Type B pancreatic cell (in vitro differentiated cells): ENCODE measurements at regions not wholly inside any gene's neighbourhood (a gene's known extent, or its start where the extent isn't known, plus 50 kb on each side); places are given as distances from the start of the nearest gene placed in this dataset.

Source experiments
- DNase-seq: peaks from one replicate; pipeline ENCODE4 v3.0.0; 2021; ENCODE audit warnings: mixed read lengths; ENCODE audit not compliant: unreplicated experiment; ENCODE audit errors: extremely low spot score
- H3K27ac Mint-ChIP-seq: 2 replicates; pipeline ENCODE4 v1.8.0; 2021; ENCODE audit warnings: mild to moderate bottlenecking, mixed read lengths
- H3K27me3 Mint-ChIP-seq: 2 replicates; pipeline ENCODE4 v1.8.0; 2021; ENCODE audit warnings: mixed read lengths
- H3K36me3 Mint-ChIP-seq: 2 replicates; pipeline ENCODE4 v1.8.0; 2021; ENCODE audit warnings: mixed read lengths
- H3K4me1 Mint-ChIP-seq: one replicate; pipeline ENCODE4 v1.8.0; 2021; ENCODE audit warnings: mixed read lengths; ENCODE audit not compliant: unreplicated experiment
- H3K4me3 Mint-ChIP-seq: 2 replicates; pipeline ENCODE4 v1.8.0; 2021; ENCODE audit warnings: mild to moderate bottlenecking, mixed read lengths
- H3K9me3 Mint-ChIP-seq: 2 replicates; pipeline ENCODE4 v1.8.0; 2021; ENCODE audit warnings: mixed read lengths
- TF ChIP-seq, protein P1 (sequence below): fragments of 200-600 bp; sonication (generic); conservative IDR thresholded peaks from 2 replicates; pipeline ENCODE4 v1.5.0; 2021; ENCODE audit warnings: antibody characterized with exemption, mild to moderate bottlenecking

DNA sequence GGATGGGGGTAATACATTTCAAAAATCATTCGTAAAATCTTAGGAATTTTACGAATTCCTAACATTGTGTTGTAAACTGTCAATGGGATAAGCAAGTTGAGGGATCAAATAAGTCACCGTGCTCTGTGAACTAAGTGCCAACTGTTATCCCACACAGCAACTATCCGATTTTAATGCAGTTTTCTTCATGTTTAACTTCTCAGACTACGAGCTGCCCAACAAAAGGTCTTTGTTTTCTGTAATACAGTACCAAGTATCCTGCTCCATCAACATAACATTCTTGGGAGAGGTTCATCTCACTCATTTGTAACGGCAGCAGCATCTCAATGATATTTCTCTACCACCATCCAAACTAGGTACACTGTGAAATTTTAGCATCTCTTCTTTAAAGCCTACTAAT, 654.1 kb upstream of the LMCD1 start:
- H3K9me3 Mint-ChIP-seq = no peaks in the 10 kb centered on the region
- H3K27me3 Mint-ChIP-seq = peaks cover 7% of the 10 kb centered on the region
- no peak for DNase-seq
- H3K4me3 Mint-ChIP-seq = no peak overlapping the region
- H3K27ac Mint-ChIP-seq = no peak overlapping the region
- peaks cover 6% of the 10 kb centered on the region for H3K4me1 Mint-ChIP-seq
- TF ChIP-seq, protein P1, sequence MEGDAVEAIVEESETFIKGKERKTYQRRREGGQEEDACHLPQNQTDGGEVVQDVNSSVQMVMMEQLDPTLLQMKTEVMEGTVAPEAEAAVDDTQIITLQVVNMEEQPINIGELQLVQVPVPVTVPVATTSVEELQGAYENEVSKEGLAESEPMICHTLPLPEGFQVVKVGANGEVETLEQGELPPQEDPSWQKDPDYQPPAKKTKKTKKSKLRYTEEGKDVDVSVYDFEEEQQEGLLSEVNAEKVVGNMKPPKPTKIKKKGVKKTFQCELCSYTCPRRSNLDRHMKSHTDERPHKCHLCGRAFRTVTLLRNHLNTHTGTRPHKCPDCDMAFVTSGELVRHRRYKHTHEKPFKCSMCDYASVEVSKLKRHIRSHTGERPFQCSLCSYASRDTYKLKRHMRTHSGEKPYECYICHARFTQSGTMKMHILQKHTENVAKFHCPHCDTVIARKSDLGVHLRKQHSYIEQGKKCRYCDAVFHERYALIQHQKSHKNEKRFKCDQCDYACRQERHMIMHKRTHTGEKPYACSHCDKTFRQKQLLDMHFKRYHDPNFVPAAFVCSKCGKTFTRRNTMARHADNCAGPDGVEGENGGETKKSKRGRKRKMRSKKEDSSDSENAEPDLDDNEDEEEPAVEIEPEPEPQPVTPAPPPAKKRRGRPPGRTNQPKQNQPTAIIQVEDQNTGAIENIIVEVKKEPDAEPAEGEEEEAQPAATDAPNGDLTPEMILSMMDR = no peak
- H3K36me3 Mint-ChIP-seq = no peaks in the 10 kb centered on the region

DNA sequence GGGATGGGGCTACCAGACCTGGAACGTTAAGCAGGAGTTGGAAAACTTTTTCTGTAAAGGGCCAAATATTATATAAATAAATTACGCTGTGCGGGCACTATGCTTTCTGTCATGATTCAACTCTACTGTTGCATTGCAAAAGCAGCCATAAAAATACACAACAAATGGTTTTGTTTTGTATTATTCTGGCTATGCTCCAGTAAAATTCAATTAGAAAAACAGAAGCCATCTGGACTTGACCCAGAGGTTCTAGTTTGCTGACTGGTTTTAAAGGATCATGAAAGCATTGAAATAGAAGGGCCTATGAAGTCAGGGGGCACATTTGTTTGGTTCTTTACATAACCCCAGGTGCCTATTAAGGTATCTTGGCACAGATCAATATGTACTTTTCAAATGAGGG, 647.4 kb upstream of the LMCD1 start:
- Mint-ChIP-seq H3K4me3 (no peak overlapping the region), H3K4me1 (no peaks in the 10 kb centered on the region), H3K36me3 (no peaks in the 10 kb centered on the region), H3K9me3 (no peaks in the 10 kb centered on the region), H3K27me3 (peaks cover under 1% of the 10 kb centered on the region), H3K27ac (no peak overlapping the region)
- DNase-seq = no peak
- TF ChIP-seq, protein P1 = no peak

DNA sequence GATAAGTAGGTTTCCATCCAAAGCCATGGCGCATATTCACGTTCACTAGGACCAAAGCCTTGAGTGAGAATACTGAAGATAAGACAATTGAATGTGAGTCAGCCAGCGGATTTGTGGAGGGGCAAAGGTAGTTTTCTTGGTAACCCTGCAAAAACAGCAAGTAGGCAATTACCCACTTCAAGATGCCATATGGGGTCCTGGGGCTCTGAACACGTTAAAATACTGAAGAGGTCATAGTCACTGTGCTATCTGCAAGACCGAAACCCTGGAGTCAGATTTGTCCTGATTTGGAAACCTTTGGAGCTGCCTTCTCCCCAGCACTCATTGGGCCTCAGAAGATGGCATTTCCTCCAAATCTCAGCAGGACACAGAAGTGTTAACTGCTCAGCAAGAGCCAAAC, 646.9 kb upstream of the LMCD1 start:
- TF ChIP-seq, protein P1 = no peak
- H3K36me3 Mint-ChIP-seq = no peaks in the 10 kb centered on the region
- DNase-seq = no peak
- no peak overlapping the region for H3K27ac Mint-ChIP-seq
- no peaks in the 10 kb centered on the region for H3K4me1 Mint-ChIP-seq
- no peaks in the 10 kb centered on the region for H3K9me3 Mint-ChIP-seq
- no peaks in the 10 kb centered on the region for H3K27me3 Mint-ChIP-seq
- H3K4me3 Mint-ChIP-seq = no peak overlapping the region

DNA sequence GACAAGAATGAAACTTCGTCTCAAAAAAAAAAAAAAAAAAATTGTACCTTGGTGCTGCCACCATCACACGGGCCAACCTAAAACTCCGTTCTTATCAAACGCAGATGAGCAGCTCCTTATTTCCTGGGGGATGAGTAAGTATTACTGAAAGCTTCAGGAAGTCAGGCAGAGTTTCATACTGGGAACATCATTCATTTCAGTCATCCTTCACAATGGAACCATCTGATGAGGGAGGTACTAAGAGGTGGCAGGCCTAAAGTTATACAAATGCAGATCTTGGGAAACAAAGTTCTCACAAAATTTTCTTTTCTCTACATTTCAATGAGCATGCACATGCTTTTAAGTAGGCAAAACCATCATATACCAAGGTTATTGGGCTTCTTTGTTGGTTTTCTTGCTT, 636.0 kb upstream of the LMCD1 start:
- Mint-ChIP-seq H3K4me3 (no peak overlapping the region), H3K9me3 (peaks cover 4% of the 10 kb centered on the region), H3K4me1 (peaks cover 2% of the 10 kb centered on the region), H3K27ac (no peak overlapping the region), H3K36me3 (no peaks in the 10 kb centered on the region), H3K27me3 (peaks cover 3% of the 10 kb centered on the region)
- DNase-seq = no peak
- TF ChIP-seq, protein P1 = no peak

DNA sequence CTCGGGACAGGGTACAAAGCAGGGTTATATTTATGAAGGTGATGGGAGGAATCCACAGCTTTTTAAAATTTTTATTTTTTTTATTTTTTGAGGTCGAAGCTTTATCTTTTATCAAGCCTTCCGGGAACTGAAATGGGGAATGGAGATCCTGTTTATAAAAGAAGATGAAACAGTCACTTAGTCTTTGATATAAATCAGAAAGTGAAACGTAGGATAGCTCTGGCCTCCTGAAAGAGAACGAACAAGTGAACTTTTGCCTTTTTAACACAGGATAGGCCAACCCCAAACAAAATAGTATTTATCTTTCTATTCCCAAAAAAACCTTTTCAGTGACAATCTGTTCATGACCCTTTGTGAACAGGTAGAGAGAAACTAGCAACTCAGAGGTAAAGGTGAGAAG, 634.0 kb upstream of the LMCD1 start:
- Mint-ChIP-seq H3K27me3 (no peaks in the 10 kb centered on the region), H3K36me3 (no peaks in the 10 kb centered on the region), H3K4me1 (peaks cover 9% of the 10 kb centered on the region), H3K9me3 (peaks cover 4% of the 10 kb centered on the region), H3K27ac (no peak overlapping the region), H3K4me3 (no peak overlapping the region)
- no peak for DNase-seq
- TF ChIP-seq, protein P1 = no peak

DNA sequence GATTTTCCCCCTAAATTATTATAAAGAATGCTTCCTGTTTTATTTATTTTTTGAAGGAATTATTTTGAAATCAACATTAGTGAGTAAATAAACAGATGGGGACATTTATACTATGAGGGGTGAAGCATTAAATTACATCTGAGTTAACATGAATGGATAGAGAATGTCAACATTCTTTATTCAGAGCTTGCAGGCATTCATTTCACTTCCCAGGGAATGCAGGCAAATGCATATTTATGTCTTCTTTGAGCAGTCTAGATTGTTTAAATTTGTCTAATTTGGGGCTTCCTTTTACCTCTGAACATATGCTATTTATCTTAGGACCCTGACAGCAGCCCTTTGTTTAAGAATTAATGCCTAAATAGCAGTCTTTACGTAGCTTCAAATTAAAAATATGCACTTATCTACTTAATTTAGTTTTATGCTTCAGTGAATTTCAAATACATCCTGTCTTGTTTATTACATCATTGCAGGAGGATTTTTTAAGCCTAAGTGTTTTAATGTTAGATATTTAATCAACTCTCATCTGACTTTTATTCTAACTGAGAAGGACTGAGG, 630.5 kb upstream of the LMCD1 start:
- H3K9me3 Mint-ChIP-seq = peaks cover 9% of the 10 kb centered on the region
- no peak overlapping the region for H3K4me3 Mint-ChIP-seq
- H3K27me3 Mint-ChIP-seq = no peaks in the 10 kb centered on the region
- peaks cover 9% of the 10 kb centered on the region for H3K4me1 Mint-ChIP-seq
- TF ChIP-seq, protein P1 = no peak
- DNase-seq = no peak
- H3K36me3 Mint-ChIP-seq = no peaks in the 10 kb centered on the region
- no peak overlapping the region for H3K27ac Mint-ChIP-seq
